Karpas-422 (cell line): ENCODE measurements at regions not wholly inside any gene's neighbourhood (a gene's known extent, or its start where the extent isn't known, plus 50 kb on each side); places are given as distances from the start of the nearest gene placed in this dataset.

Source experiments
- DNase-seq: peaks from one replicate; pipeline ENCODE4 v3.0.0-alpha.2; 2015
- H2AFZ ChIP-seq: fragments of 200-600 bp; sonication (generic); 2 replicates; pipeline ENCODE4 v1.6.1; 2014; ENCODE audit warnings: antibody characterized with exemption, low read length, mixed read lengths
- H3K27ac ChIP-seq: fragments of 200-600 bp; sonication (generic); 2 replicates; pipeline ENCODE4 v1.5.1; 2014; ENCODE audit warnings: mild to moderate bottlenecking, low read length, moderate library complexity
- H3K27me3 ChIP-seq: fragments of 200-600 bp; sonication (generic); 2 replicates; pipeline ENCODE4 v1.6.1; 2014; ENCODE audit warnings: low read length, mixed read lengths
- H3K36me3 ChIP-seq: fragments of 200-600 bp; sonication (generic); 2 replicates; pipeline ENCODE4 v1.6.1; 2014; ENCODE audit warnings: low read length, mixed read lengths; ENCODE audit not compliant: insufficient read depth
- H3K4me1 ChIP-seq: fragments of 200-600 bp; sonication (generic); 2 replicates; pipeline ENCODE4 v1.6.1; 2014; ENCODE audit warnings: mild to moderate bottlenecking, low read length, mixed read lengths
- H3K4me2 ChIP-seq: fragments of 200-600 bp; sonication (generic); 2 replicates; pipeline ENCODE4 v1.6.1; 2014; ENCODE audit warnings: low read length, low read depth, mild to moderate bottlenecking; ENCODE audit not compliant: poor library complexity, severe bottlenecking
- H3K4me3 ChIP-seq: fragments of 200-600 bp; sonication (generic); 2 replicates; pipeline ENCODE4 v1.5.1; 2014; ENCODE audit warnings: mild to moderate bottlenecking, antibody characterized with exemption, low read length, mixed read lengths
- H3K79me2 ChIP-seq: fragments of 200-600 bp; sonication (generic); 2 replicates; pipeline ENCODE4 v1.6.1; 2014; ENCODE audit warnings: mild to moderate bottlenecking, low read length, mixed read lengths
- H3K9ac ChIP-seq: fragments of 200-600 bp; sonication (generic); 2 replicates; pipeline ENCODE4 v1.6.0; 2014; ENCODE audit warnings: low read length
- H3K9me2 ChIP-seq: fragments of 200-600 bp; sonication (generic), shearing (Covaris generic); replicated peaks from 2 replicates; pipeline ENCODE4 v1.6.0; 2014; ENCODE audit warnings: mild to moderate bottlenecking, low read length, moderate library complexity; ENCODE audit not compliant: insufficient read depth
- H3K9me3 ChIP-seq: fragments of 300-700, 200-600 bp; sonication (generic); 2 replicates; pipeline ENCODE4 v1.6.1; 2014; ENCODE audit warnings: low read length, mixed read lengths
- H4K20me1 ChIP-seq: fragments of 200-600 bp; sonication (generic); 2 replicates; pipeline ENCODE4 v1.6.1; 2014; ENCODE audit warnings: mild to moderate bottlenecking, antibody characterized with exemption, low read length, low read depth; ENCODE audit not compliant: insufficient read depth

DNA sequence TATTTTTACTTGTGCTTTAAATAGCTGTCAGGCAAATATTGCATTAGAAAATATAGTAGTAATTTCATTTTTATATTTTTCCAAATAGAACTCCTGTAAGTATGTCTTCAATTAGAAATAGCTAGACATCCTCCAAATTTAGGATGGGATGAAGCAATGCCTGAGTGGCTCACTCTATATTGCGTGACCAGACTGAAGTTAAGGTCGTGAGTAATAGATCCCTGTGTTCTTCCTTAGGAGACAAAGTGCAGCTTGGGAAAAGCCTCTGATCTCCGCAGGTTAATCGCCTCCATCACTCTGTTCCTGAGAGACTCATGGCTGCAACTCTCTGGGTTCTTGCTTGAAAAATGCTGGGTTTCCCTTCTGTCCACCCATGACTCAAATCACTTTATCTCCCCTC, 484.8 kb upstream of the ANKRD30A start:
- Histone ChIP-seq H3K27ac (no peak overlapping the region), H3K36me3 (no peaks in the 10 kb centered on the region), H3K27me3 (no peaks in the 10 kb centered on the region), H3K4me2 (no peak overlapping the region), H4K20me1 (no peaks in the 10 kb centered on the region), H3K9me2 (no peaks in the 10 kb centered on the region), H3K4me3 (no peak overlapping the region), H3K4me1 (no peaks in the 10 kb centered on the region), H3K79me2 (no peaks in the 10 kb centered on the region), H3K9me3 (no peaks in the 10 kb centered on the region; the same call in 1 of the 2 replicates), H3K9ac (no peak overlapping the region), H2AFZ (no peak overlapping the region)
- DNase-seq: no peak

DNA sequence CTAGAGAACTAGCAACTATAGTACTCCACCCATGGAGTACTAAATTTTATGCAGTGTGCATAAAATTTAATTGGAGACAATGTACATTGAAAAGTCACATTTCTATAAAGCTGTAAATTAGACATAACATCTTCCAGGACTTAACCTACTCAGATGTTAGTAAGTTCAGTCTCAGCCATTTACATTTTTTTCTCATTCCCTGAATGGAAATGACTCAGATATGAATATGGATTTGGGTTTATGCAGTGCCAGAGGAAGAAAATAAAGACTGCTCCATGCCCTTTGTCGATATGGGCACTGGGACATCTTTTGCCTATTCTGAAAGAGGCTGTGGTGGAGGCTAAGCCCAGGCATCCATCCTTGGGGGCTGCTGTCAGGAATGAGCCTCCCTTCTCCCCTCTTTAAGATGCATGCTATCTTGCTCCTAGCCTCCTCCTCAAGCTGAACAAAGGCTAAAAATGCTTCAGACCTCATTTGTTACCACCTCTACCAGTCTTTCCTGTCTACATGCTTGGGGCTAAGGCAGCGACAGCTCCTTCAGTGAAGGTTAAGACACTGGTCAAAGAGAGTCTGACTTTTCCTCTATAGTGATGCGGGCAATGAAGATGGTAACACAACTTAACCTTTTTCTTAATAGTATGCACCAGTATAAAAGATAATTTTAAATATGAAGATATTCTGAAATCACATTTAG, 486.8 kb upstream of the ANKRD30A start:
- H3K9ac ChIP-seq: no peak overlapping the region
- H2AFZ ChIP-seq: no peak overlapping the region
- no peaks in the 10 kb centered on the region for H3K27me3 ChIP-seq
- H3K27ac ChIP-seq: no peak overlapping the region
- DNase-seq: no peak
- no peaks in the 10 kb centered on the region for H3K4me1 ChIP-seq
- H3K9me3 ChIP-seq: no peaks in the 10 kb centered on the region; the same call in 1 of the 2 replicates
- H3K79me2 ChIP-seq: no peaks in the 10 kb centered on the region
- H3K4me2 ChIP-seq: no peak overlapping the region
- H3K36me3 ChIP-seq: no peaks in the 10 kb centered on the region
- no peaks in the 10 kb centered on the region for H3K9me2 ChIP-seq
- no peaks in the 10 kb centered on the region for H4K20me1 ChIP-seq
- H3K4me3 ChIP-seq: no peak overlapping the region

- H3K27ac ChIP-seq: no peak overlapping the region
- no peak overlapping the region for H3K4me3 ChIP-seq
- DNase-seq: no peak
- no peaks in the 10 kb centered on the region for H3K79me2 ChIP-seq
- no peaks in the 10 kb centered on the region; the same call in 1 of the 2 replicates for H3K9me3 ChIP-seq
- H3K4me1 ChIP-seq: no peaks in the 10 kb centered on the region
- no peak overlapping the region for H2AFZ ChIP-seq
- H3K4me2 ChIP-seq: no peak overlapping the region
- H3K27me3 ChIP-seq: no peaks in the 10 kb centered on the region
- no peak overlapping the region for H3K9ac ChIP-seq
- no peaks in the 10 kb centered on the region for H4K20me1 ChIP-seq
- H3K9me2 ChIP-seq: no peaks in the 10 kb centered on the region
- H3K36me3 ChIP-seq: no peaks in the 10 kb centered on the region
Observed at GRCh38 chr10:36636879-36637278, 488.5 kb upstream of the ANKRD30A start.

DNA sequence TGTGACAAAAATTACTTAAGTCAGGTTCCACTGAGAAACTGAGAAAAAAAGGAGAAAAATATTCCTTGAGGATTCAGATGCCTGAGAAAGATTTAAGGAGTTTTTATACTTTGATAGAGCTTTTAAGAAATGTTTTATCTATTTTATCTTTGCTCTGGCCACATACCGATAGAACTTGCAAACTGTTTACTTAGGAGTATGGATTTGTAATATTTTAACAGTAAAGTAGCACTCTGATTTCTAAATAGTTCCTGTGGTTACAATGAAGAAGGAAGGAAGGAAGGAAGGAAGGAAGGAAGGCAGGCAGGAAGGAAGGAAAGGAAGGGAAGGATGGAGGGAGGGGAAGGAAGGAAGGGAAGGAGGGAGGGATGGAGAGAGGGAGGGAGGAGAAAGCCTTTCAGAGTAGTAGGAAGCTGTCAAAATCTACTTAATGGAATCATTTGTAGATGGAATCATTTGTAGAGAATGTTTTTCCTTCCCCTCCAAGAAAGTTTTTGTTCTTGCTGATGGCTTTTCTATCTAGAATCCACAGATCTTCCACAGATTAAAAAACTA, 489.0 kb upstream of the ANKRD30A start:
- Histone ChIP-seq H3K9me2 (no peaks in the 10 kb centered on the region), H3K4me2 (no peak overlapping the region), H3K4me1 (no peaks in the 10 kb centered on the region)

GRCh38 chr10:36634916-36635315, 490.5 kb upstream of the ANKRD30A start:
- no peak for DNase-seq
- Histone ChIP-seq H3K4me2 (no peak overlapping the region), H3K36me3 (no peaks in the 10 kb centered on the region), H3K4me3 (no peak overlapping the region), H3K9me3 (no peaks in the 10 kb centered on the region; the same call in 1 of the 2 replicates), H3K79me2 (no peaks in the 10 kb centered on the region), H3K9ac (no peak overlapping the region), H3K4me1 (no peaks in the 10 kb centered on the region), H3K9me2 (no peaks in the 10 kb centered on the region), H3K27me3 (no peaks in the 10 kb centered on the region), H4K20me1 (no peaks in the 10 kb centered on the region), H3K27ac (no peak overlapping the region), H2AFZ (no peak overlapping the region)

More for the DNA sequence above, 489.0 kb upstream of the ANKRD30A start:
- Histone ChIP-seq H3K9ac (no peak overlapping the region), H3K27ac (no peak overlapping the region), H3K9me3 (no peaks in the 10 kb centered on the region; the same call in 1 of the 2 replicates), H3K36me3 (no peaks in the 10 kb centered on the region), H3K79me2 (no peaks in the 10 kb centered on the region), H2AFZ (no peak overlapping the region), H3K4me3 (no peak overlapping the region), H4K20me1 (no peaks in the 10 kb centered on the region), H3K27me3 (no peaks in the 10 kb centered on the region)
- DNase-seq: no peak

DNA sequence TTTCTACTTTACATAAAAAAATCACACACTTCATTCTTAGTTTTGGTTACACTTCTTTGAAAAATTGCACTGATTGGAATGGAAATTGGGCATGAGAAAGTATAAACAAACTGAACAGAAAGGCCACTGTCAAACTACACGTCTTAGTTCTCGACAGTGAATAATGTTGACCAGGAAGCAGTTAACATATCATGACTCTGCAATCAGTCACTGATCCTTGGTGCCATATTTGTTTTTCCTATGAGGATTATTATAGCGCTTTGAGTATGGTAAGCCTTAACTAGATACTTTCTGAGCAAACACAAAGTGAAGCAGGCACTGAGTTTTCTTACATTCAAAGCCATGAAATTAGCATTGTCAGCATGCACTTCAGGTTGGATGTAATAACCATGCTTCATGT, 495.1 kb upstream of the ANKRD30A start:
- H3K27me3 ChIP-seq: no peaks in the 10 kb centered on the region
- DNase-seq: no peak
- no peaks in the 10 kb centered on the region; the same call in 1 of the 2 replicates for H3K9me3 ChIP-seq

DNA sequence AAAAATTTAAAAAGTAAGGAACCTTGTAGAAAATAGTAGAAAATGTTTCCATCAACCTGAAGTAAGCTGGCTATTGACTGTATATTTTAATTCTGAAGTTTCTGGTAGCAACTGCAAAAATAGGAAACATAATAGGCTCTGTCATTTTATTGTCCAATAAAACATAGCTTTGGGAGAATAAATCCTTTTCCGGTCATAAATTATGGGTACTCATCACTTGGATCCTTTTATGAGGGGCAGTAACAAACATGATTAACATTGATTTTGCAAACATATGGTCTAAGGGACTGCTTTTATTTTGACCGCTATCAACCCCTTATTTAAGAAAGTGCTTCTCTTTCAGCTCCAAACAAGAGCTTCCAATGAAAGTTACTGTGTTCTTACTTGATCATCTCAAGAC, 495.9 kb upstream of the ANKRD30A start:
- H3K27ac ChIP-seq: no peak overlapping the region
- H3K9me3 ChIP-seq: no peaks in the 10 kb centered on the region; the same call in 1 of the 2 replicates
- peaks cover 10% of the 10 kb centered on the region for H3K4me1 ChIP-seq
- H3K4me2 ChIP-seq: no peak overlapping the region
- H2AFZ ChIP-seq: no peak overlapping the region
- no peak overlapping the region for H3K9ac ChIP-seq
- DNase-seq: no peak
- H3K27me3 ChIP-seq: no peaks in the 10 kb centered on the region
- no peaks in the 10 kb centered on the region for H4K20me1 ChIP-seq
- H3K4me3 ChIP-seq: no peak overlapping the region
- H3K79me2 ChIP-seq: no peaks in the 10 kb centered on the region
- no peaks in the 10 kb centered on the region for H3K36me3 ChIP-seq
- H3K9me2 ChIP-seq: no peaks in the 10 kb centered on the region

More for the DNA sequence above, 495.1 kb upstream of the ANKRD30A start:
- H3K9me2 ChIP-seq: no peaks in the 10 kb centered on the region
- H3K79me2 ChIP-seq: no peaks in the 10 kb centered on the region
- H4K20me1 ChIP-seq: no peaks in the 10 kb centered on the region
- H3K9ac ChIP-seq: no peak overlapping the region
- no peak overlapping the region for H2AFZ ChIP-seq
- no peaks in the 10 kb centered on the region for H3K36me3 ChIP-seq
- no peak overlapping the region for H3K4me2 ChIP-seq
- peaks cover 10% of the 10 kb centered on the region for H3K4me1 ChIP-seq
- no peak overlapping the region for H3K4me3 ChIP-seq
- H3K27ac ChIP-seq: no peak overlapping the region

DNA sequence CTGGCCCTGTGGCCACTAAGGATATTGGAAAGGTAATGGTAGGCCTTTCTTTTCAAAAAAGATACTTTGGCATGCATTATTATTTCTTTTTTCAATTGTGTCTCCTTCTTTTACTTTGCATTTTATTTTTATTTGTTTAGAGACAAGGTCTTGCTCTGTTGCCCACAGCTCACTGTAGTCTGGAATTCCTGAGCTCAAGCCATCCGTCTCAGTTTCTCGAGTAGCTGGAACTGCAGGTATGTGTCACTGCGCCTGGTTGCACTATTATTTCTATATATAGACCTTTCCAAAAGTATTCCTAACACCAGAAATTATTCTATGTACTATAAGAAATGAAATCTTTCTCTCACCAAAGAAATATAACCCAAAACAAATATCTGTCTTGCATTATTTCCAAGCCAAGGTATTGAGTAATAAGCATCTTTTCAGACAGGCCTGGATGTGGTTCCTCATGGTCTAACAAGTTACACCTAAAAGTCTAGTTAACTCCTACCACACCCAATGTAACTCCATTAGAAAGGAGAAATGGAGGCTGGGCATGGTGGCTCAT, 500.8 kb upstream of the ANKRD30A start:
- Histone ChIP-seq H3K36me3 (no peaks in the 10 kb centered on the region), H3K4me2 (no peak overlapping the region), H3K9me3 (no peaks in the 10 kb centered on the region), H3K9me2 (no peaks in the 10 kb centered on the region), H2AFZ (no peak overlapping the region), H3K27me3 (no peaks in the 10 kb centered on the region), H3K9ac (no peak overlapping the region), H3K79me2 (no peaks in the 10 kb centered on the region), H3K4me1 (peaks cover 10% of the 10 kb centered on the region), H4K20me1 (no peaks in the 10 kb centered on the region), H3K4me3 (no peak overlapping the region), H3K27ac (no peak overlapping the region)
- DNase-seq: no peak
